HG03469 (cell line): ENCODE measurements at regions not wholly inside any gene's neighbourhood (a gene's known extent, or its start where the extent isn't known, plus 50 kb on each side); places are given as distances from the start of the nearest gene placed in this dataset.
"Not testable (repeated sequence)": the region's sequence is repeated elsewhere in the genome, so short reads cannot be mapped to it uniquely, and the experiment has no call there.

ENCODE experiments used
- ATAC-seq: cut with Tn5 transposase; IDR thresholded peaks from one replicate; pipeline ENCODE4 v1.9.1; 2021; ENCODE audit warnings: mild to moderate bottlenecking, moderate library complexity, moderate number of reproducible peaks; ENCODE audit not compliant: unreplicated experiment

DNA sequence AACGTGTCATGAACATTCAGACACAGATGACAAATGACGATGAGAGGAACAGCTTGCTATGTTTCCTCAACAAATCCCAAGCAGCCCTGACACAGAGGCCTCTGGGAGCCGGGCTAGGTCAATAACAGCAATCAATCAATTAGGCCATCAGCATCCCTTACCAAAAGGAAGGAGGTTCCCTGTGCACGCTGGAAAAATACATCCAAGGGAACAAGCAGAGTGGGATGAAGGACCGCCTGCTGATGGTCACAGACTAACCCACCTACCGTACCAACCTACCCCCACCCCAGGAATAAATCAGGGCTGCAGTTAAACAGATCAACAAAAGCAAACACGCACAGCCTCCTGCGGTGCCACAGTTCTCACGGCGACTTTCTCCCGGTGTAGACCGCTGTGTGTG, 265.1 kb upstream of the SFSWAP start:
- no peak for ATAC-seq

DNA sequence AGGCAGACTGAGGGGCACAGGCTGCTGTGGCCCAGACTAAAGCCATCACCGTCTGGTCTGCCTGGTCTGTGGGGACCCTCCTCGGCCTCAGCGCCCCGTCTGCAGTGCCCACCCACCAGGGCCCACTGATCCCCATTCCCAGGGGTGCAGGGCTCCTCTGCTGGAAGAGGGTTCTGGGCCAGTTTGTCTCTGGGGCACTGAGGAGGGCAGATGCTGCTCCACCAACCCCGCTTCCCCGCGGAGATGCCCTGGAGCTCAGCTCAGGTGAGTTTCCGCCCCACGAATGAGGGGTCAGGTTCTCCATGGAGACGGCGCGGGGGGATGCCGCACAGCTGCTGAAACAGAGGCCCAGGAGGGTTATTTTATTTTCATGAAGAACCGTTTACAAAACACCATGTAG, 263.3 kb upstream of the SFSWAP start:
- ATAC-seq: not testable (repeated sequence)

DNA sequence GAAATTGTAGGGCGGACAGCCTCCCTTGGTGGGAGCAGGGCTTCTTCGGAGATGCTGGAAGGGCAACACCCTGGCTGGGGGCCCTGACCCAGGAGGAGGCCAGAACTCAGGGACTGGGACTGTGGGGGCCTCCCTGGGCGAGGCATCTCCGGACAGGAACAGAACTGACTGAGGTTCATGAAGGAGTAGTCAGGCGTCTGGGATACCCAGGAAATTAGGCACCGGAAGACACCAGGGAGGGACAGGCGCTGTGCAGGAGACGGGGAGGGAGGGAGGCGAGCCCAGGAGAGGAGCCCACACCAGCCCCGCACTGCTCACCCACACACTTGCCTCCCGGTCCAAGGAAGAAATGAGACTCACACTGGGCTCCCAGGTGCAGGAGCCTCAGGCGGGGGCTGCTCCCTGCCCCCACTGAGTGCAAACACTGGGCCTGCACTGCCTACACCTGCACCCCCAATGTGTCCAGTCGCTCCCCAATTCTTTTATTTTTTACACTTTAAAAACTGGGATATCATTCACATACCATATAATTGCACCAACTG, 262.6 kb upstream of the SFSWAP start:
- no peak for ATAC-seq

DNA sequence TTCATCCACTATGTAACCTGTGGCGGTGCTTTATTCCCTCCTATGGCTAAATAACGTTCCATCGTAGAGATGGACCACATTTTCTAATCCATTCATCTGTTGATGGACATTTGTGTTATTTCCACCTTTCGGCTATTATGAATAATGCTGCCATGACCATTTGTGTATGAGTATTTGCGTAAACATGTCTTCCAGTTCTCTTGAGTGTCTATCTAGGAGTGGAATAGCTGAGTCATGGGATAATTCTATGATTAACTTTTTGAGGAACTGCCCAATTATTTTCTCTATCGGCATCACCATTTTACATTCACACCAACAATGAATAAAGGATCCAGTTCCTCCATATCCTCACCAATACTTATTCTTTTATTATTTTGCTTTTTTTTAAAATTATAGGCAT, 261.9 kb upstream of the SFSWAP start:
- ATAC-seq: no peak

DNA sequence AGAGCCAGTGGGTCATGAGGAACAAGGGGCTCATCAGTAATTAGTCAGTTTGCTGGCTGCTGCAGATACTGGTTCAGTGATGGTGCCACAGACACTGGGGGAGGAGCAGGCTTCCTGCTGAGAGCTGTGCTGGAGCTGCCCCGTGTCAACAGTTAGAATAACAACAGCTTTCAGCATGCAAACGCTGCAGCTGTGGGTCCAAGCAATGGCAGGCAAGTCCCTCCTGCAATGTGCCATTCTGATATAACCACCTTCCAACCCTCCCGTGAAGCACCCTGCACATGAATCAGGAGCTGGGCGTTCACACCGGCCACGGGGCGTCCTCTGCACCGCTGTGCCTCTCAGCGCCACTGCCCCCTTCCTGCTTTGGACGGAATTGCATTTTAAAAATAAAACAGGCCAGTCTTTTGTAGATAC, 258.4 kb upstream of the SFSWAP start:
- no peak for ATAC-seq

DNA sequence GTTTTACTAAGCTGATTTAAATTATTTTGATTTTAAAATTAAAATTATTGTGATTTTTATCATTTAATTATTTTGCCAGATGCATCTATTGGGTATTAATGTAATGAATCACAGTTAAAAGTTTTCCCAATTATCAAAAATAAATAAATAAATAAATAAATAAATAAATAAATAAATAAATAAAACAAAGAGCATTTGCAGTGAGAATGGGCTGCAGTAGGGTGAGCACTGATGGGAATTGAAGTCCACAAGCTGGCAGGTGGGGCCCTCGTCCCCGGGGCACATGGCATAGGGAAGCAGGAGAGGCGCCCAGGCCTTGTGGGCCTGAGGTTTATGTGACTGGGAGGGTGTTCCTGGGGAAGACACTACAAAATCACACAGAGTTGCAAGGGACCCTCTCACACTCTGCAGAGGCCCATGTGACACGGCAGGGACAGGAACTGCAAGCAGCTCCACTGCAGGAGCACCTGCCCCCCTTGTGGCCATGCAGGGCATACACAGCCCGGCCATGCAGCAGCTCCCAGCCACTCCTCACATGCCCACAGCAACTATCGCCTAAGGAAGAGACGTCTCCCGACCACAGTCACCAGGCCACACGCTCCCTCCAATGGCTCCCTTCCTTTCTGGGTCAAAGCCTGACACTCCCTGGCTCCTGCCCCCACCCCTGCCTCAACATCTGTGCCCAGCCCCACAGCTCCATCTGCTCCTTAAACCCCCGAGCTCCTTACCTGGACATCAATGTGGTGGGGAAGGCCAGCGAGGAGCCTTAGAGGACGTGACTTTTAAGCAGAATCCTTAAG, 256.3 kb upstream of the SFSWAP start:
- ATAC-seq: peak; percentile 91

DNA sequence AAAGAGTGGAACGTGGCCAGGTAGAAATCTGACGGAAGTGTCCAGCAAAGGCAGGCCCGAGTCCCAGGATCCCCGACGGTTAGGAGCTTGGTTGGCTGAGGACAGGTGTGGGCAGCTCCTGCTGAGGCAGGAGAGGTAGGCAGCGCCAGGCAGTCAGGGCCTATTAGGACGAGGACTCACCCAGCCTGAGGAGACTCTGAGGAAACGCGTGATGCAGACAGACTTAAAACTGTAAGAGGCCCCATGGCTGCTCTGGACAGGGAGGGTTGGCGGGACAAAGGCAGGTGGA, 255.7 kb upstream of the SFSWAP start:
- no peak for ATAC-seq

DNA sequence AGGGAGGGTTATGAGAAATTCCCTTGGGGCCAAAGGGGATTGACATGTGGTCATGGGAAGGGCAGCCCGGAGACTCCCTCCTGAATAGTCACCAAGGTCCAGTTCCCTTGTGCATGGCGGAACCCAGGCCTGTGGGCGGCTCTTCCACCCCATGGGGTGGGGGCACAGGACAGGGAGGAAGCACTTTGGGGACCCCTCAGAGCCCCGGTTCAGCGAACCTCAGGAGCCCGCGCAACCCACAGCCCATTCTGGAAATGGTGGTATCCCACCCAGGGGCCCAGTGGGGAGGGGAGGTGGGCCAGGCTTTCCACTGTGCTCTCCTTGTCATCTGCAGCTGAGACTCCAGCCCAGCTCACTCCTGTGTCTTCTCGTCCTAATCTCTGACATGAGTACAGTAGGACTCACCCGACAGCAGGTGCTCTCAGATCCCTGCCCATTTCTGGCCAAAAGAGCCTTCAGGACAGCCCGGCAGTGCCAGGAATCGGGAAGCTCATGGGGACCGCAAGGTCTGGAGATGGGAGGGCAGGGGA, 255.2 kb upstream of the SFSWAP start:
- no peak for ATAC-seq

DNA sequence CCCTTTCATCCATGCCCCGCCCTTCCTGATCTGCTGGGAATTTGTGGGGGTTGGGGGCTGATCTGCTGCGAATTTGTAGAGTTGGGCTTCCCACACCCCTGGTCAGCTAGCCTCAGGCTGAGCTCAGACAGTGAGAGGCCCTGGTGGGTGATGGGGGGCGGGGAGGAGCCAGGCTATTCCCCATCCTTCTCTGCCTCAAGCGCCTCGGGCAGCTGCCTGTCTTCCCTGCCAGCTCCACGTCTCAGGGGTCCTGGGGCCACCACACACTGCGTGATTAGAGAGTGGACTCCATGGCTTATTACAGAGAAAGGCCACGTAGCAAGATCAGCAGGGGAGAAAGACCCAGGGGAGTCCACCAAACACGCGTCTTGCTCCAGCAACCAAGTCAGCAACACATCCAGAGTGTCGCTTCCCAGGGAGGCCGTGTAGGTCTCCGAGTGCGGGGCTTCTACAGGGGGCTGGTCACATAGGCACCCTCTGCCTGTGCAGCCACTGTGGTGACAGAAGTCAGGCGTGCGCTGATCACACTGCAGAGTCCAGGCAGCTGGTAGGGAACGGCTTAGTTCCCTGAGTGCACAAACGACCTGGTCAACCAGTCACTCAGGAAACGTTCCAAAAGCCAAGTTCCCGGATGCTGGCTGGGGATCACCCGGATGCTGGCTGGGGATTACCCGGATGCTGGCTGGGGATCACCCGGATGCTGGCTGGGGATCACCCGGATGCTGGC, 254.4 kb upstream of the SFSWAP start:
- ATAC-seq: no peak

DNA sequence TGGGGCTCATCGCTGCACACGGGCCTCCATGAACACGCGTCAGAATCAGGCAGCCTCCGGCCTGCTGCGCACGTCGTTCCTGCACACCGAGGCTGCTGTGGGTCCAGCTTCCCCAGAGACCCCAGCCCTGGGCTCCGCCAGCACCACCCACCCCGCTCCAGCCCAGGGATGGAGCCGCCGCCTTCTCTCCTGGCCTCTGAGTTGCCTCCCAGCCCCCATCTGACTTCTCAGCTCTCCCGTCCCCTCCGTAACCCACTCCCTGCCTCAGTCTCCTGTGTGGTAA, 253.9 kb upstream of the SFSWAP start:
- no peak for ATAC-seq

DNA sequence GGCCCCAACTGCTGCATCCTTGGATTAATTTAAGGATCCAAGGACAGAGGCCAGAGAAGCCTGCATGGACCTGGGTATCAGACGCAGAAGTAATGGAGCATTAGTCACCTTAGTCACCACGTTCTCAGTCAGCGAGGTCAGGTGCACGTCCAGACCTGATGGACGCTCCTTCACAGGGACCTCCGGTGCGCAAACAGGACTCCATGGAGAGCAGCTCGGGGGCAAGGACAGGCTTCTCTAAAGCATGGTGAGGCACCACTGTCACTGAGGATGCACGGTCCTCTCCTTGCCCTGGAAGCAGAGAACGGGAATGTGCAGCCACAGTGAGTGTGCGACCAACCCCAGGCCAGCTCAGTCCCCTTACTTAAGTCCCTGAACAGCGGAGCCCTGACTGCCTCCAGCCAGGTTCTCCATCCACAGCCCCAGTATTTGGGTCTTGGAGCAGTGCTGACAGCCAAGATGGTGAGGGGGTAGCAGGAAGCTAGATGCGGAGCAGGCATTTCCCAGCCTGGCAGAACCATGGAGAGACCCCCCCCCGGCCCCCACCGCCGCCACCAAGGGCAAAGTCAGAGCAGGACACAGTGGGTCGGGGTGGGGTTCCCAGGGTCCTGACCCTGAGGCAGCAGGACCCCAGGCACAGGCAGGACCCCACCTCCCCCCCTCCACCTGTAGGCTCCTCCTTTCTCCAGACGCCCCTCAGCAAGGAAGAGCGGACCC, 253.4 kb upstream of the SFSWAP start:
- no peak for ATAC-seq

DNA sequence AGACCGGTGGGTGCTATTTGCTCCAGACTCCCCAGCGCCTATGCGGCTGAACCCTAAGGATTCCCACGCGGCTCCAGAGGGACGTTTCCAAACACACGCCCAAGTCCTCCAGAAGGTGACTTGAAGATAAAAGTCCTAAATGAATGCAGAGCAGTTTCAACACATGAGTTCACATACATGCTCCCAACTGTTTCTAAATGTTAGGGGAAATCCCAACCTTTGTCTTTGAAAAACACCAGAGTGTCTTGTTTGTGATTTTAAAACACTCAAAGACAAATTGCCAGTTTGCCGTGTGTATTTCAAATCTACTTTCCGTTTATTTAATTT, 252.9 kb upstream of the SFSWAP start:
- no peak for ATAC-seq

DNA sequence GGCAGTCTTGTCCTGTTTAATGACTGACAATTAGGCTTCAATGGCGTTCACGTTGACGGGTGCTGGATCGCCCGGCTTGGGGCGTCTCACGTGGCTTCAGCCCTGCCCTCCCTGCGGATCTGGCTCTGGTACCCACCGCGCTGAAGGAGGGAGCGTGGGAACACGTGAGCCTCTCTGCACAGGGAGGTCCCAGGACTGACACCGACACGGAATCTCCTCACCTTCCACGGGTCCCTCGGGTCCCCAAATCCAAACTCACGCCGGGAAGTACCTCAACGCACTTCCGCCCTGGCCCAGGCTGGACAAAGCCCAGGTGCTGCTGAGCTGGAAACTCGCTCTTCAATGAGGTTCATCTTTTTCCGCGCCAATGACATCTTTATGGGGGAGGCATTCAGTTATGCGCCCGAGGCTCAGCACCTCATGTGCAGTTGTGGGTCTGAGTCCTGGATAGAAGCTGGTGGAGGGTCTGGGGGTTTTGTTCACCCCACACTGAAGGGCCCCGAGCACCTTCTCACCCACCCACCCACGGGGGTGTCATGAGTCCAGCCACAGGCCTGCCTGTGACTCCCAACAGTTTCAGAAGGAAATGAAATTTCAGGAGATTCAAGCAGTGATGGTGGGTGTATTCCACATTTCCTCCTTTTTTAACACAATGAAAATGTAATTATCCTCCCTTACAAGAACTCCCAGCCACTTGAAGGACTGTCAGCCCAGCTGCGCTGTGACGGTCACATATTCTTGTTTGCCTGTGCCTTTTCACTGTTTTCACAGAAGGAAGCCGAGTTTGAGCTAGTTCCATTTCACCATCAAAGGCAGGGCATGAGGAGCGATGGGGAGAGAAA, 251.7 kb upstream of the SFSWAP start:
- ATAC-seq: no peak

DNA sequence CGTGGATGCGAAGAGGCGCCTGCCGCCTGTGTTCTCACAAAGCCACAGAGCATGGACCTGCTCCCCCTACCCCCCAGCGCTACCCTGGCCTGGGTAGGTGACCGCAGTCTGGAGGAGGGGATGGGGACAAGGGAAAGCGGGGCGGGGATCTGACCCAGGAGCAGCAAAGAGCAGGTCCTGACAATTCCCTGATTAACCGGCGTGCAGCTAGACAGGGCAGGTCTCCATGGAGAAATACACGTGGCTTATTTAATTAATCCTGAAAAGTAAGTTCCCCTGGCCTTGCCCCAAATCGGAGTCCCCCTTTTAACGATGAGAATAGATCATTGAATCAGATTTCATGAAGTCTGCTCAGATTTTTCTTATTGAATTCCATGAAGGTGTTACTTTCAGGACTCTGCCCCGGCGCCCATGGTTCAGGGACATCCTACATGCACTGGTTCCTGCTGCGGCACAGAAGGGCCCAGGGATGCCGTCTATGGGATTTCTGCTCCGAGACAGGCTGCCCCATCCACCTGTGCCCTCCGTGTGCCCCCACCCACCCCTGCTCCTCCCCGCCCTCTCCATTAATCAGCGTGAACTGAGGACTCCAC, 251.0 kb upstream of the SFSWAP start:
- no peak for ATAC-seq

DNA sequence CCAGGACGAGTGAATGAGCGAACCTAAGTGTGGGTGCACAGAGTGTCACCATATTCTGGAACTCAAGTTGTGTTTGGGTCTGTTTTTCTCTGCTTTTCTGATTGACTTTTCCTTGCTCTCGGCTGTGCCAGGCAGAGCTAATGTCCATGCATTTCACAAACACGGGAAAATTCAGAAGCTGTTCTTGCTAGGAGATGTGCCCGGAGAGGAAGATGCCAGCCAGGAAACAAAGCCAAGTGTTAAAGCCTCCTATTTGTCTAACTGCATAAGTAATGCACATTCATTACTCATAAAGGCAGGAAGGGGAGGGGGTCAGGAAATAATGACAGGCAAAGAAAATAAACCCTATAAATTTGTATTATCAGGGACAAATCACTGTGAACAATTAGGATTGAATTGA, 250.4 kb upstream of the SFSWAP start:
- no peak for ATAC-seq

DNA sequence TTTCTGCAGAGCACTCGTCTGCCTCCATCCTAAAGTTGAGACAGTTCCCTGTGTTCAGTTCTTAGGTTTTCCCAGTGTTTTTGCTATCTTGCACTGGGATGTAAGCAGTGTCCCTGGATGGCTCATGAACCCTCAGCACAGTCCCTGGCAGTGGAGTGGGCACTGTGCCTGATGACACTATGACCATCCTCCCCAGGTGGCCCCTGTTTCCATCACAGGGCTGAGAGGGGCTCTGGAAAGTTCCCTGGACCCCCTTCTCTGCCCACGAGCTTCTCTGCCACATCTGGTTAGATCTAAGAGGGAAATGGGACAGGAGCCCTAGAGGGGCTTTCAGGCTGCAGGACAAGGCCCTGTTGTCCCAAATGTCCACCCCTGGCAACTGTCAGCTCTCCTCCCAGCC, 249.8 kb upstream of the SFSWAP start:
- ATAC-seq: no peak

DNA sequence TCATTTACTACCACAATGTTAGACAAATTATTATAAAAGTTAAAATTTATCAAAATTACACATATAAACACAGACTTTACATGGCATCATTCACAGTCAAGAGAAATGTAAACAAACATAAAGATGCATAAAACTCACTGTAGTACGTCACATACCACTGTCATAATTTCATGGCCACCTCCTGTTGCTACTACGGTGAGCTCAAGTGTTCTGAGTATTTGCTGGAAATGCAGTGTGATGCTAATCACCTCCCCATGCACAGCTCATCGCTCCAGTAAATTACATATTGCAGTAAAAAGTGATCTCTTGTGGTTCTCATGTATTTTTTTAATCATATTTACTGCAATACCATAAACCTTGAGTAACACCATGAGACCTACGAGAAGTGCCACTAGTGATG, 247.7 kb upstream of the SFSWAP start:
- ATAC-seq: no peak

DNA sequence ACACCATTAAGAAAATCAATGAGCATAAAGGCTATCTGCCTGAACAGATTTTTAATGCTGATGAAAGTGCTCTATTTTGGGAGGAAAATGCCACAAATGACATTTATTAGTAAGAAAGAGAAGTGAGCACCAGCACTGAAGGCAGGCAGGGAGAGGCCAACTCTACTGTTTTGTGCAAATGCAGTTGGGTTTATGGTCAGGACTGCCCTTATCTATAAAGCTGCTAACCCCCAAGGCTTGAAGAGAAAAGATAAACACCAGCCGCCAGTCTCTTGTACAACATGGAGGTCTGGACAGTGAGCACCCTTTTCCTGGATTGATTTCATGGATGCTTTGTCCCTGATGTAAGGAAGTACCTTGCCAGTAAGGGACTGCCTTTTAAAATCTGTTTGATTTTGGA, 246.8 kb upstream of the SFSWAP start:
- ATAC-seq: no peak

DNA sequence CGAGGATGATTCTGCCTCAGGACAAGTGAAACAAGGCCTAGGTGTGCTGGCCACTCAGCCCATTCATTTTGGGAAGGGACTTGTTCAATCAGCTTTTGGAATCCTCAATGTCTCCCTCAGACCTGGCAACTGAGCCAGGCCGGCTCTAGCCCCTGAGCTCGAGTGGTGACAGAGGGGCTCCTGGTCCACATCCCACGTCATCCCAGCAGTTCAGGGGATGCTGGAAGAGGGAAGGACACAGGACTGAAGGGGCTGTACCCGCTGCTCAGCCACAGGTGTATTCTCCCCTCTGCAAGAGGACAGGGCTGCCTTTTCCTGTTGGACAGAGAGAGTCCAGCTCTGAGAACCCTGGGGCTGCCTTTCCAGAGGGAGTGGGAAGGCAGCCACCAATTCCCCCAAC, 244.6 kb upstream of the SFSWAP start:
- no peak for ATAC-seq

DNA sequence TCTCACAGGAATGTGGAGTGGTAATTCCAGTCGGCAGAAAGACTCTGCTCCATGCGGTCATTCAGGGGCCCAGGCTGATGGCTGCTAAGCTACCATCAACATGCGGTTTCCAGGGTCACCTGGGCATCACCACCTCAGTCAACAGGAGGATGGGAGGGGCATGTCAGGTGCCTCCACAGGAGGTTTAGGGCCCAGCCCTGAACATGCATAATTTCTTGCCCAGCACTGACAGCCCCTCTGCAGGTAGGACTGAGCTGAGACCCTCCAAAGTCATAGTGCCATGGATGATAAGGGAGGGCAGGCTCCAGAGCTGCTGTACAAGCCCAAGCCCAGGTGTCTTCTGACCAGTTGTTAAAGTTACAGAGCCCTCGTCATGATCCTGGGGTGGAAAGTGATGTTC, 244.0 kb upstream of the SFSWAP start:
- no peak for ATAC-seq

DNA sequence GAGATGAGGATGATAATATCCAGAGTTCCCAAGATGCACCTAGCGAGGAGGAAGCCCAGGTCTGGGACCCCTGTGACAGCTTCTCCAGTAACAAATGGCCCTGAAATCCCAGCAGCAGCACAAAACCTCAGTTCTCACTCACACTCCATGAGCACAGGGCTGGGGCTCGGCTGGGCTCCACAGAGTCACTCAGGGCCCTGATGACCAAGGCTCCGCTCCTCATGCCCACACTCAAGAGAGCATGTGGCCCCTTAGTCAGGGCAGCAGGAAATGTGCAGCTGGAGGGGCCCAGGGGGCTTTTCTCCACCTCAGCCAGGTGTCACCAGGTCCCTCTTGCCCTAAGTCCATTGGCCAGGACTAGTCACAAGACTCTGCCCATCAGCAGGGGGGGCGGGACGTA, 242.7 kb upstream of the SFSWAP start:
- ATAC-seq: no peak
